GM20431 (cell line): ENCODE measurements at regions not wholly inside any gene's neighbourhood (a gene's known extent, or its start where the extent isn't known, plus 50 kb on each side); places are given as distances from the start of the nearest gene placed in this dataset.

Experiments used
- in situ Hi-C: fragments of 300-500 bp; cut with MseI, MboI; formaldehyde crosslinking; loops from one replicate; pipeline ENCODE4 v1.15.0; 2020; ENCODE audit warnings: low sequenced_read_pairs; ENCODE audit not compliant: unreplicated experiment

DNA sequence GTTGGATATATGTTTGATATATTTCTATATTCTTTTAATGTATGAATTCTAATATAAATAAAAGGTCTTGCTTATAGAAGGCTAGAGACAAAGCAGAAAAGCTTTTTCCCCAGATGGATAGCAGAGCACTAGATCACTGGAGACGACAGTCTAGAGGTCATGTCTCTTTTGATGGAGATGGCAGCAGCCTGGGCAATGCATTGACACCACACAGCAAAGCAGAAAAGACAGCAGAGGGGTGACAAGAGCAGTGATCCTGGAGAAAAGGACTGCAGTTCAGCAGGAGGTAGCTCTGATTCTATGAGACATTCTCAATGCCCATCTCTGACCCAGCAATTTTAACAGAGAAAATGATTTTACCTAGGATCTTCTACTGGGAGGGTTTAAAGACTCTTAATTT lies 210.6 kb downstream of the DTHD1 start:
- in situ Hi-C loops, result no loop called here

DNA sequence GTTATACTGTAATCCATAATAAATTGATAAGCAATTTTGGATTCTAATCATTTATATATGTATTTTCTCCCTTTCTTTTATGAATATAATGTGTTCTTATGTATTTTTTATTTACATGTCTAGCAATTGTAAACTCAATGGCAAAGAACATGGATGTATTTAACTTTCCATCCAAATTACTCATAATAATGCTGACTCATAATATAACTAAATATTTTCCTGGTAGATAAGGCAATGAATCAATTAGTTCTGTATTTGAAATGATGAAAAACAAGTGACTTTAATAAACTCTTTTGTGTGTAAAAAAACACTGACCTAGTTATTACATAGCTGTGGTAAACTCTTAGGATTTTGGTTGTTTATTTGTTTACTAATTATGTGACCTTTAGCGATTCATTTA lies 211.2 kb downstream of the DTHD1 start:
- in situ Hi-C loops, result no loop called here

DNA sequence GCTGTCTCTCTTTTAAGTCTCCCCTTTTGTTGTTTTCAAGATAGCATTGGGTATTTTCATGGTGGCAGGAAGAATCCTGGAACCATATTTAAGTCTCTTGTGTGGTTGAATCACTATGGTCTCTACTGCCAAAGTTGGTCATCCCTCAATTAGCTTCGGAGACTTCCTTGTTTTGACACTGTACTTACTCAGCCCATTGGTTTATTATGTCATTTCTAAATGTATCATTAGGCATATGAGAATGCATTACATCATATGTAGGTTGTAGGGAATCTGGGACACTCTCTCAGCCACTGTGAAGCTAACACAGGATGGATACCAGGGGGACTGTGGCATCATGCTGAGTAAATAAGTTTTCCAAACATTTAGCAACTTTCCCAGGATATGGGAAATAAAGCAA lies 211.8 kb downstream of the DTHD1 start:
- in situ Hi-C loops, result no loop called here

DNA sequence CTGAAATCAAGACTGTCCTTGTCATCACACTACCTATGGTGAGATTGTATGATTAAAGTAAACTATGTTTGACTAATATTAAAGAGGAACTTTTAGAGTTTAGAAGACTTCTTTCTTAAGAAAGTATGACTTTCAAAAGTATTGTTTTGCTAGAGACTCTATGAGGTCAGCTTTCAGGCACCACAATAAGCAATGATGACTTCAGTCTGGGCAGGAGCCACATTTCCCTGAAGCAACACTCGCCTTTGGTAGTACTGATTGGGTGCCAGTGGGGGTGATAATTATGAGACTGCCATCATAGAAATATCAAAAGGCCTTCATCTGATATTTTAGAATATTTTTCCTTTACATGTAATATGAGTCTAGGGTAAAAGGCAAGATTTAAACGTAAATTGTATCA lies 212.6 kb downstream of the DTHD1 start:
- in situ Hi-C loops, result no loop called here

DNA sequence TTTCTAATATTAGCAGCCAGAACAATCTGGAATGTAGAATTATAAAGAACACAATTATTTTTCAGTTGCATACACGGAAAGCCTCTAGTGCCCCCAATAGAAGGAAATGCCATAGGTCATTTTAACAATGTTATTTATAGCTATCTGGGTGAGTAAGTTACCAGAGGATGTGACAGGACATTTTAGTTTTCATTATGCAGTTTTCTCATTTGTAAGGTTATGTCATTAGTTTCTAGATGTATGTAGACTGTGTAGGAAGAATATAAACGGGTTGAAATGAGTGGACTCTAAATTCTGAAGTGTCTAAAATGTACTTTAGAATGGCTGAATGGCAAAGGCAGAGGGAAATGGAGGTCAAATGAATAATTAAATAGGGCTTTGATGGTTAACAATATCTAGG lies 213.3 kb downstream of the DTHD1 start:
- in situ Hi-C loops, result no loop called here

DNA sequence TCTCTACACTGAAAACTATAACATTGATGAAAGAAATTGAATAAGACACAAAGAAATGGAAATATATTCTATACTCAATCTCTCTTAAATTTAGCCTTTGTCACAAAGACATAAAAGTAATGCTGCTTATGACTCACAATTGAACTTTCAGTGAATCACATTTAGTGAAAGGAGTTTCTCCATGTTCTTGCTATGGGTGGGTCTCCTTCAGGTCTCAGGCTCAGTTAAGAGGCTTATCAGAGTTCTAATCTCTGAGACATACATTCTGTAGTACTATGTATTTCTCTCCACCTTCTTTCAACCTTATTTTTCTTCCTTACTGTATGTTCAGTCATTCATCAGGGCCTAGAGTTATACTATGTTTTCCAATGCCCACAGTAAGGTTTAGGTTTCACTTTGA lies 220.9 kb downstream of the DTHD1 start:
- in situ Hi-C loops, result no loop called here

DNA sequence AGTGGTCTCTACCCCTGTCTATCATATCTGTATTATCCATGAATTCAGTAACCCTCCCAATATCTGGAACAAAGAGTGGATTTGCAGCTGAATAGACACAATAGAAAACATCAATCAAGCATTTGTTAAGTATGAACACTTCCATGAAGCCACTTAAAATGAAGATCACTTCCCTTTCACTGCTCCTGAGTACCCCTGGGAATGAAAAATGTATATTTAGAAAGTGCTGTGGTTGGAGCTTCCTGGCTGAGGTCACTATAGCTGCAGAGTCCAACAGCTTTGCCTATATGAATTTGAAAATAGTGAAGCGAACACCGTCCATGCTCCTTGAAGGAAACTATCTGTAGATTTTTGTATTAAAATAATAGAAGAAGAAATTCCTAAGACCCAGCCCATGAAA lies 227.0 kb downstream of the DTHD1 start:
- in situ Hi-C loops, result no loop called here

DNA sequence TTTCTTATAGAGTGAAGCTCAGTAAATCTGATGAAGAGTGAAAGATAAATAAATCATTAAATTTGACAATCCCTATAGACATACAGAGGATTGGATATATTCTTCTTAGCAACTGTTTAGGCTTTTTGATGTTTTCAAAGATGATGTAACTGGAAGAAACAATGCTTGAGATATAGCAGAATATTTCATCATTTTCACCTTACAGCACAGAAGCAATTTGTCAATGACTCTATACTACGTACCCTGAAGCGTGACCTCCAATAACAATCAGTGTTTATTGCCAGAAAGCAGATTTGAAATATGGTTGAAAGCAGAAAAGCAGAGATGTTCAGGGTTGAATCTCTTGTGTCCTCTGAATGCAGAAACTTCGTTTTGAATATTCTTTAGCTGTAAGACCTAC lies 228.4 kb downstream of the DTHD1 start:
- in situ Hi-C loops, result no loop called here

DNA sequence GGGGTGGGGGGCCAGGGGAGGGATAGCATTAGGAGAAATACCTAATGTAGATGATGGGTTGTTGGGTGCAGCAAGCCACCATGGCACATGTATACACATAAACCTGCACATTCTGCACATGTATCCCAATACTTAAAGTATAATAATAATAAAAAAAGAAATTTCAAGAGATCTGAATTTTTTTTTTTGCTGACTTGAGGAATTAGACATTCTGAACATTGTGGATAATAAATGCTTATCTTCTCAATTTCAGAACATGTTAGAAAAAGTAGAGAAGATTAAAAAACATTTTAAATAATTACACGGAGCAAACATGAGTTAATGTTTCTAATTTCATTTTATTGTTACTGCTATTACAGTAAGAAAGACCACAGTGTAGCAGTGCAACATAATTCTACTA lies 230.4 kb downstream of the DTHD1 start:
- in situ Hi-C loops, result no loop called here

DNA sequence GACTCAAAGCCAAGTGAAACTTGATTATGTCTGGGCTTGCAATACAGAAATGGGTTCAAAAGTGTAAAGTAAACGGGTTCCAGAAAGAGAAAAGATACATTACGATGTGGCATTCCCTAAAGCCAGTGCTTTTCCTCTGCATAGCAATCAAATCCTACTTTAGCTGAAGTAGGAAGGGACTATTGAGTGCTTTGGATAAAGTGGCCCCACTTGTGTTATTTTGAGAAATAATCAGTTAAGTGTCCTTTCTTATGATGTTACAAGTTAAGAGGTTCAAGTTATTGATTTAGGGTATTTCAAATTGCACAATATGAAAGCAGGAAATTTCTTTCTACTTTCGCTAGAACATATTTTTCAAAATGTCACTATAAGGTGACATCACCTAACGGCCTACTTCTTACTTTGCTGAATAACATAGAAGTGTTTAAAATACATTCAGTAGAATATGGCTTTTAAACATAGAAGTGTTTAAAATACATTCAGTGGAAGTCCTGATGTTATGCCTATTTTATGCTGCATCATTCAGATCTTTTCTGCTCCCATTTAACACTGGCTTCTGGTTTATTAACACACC lies 235.2 kb downstream of the DTHD1 start:
- in situ Hi-C loops, result no loop called here

DNA sequence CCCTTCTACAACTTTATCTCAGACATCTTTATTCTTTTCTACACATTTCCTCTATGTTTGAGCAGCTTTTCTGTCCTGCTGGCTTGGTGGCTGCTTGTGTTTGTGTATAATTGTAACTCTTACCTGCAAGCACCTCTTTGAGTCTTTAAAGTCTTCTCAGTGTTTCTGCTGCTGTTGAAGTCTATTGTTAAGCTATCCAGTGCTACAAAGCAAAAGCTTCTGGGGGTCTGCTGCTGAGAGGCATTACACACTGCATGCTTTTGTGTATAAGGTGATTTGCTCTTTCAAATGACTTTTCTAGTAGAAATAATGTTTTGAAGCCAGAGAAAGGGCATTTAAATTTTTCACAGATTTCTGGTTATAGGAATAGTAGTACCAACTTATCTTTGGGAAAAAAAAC lies 241.8 kb downstream of the DTHD1 start:
- in situ Hi-C loops, result no loop called here

DNA sequence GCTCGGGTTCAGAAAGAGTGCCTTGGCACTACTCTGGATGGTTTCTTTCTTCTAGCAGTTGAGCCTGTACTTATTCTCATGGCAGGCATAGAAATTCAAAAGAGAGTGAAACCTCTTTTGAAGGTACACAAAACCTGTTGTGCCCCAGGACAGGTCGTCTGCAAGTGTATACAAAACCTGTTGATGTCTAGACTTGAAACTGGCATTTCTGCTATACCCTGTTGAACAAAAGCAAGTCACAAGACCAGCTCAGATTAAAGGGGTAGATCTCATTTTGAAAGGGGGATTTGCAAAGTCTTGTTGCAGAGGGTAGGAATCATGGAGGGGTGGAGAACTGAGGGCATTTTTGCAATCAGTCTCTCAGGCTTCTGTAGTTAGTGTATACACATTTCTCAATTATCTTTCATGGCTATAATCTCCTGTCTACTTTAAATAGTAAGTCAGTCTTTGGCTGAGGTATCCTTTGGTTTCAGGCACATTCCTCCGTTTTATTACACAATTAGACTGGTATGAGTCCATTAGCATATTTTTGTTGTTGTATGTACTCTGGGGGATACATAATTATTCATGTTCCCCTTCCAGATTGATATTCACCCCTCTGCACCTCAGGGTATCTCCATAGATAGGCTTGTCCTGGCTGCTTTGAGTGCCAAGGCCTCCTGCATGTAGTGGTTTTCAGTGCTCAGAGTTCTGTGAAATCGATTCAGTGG lies 251.4 kb downstream of the DTHD1 start:
- in situ Hi-C loops, result no loop called here

DNA sequence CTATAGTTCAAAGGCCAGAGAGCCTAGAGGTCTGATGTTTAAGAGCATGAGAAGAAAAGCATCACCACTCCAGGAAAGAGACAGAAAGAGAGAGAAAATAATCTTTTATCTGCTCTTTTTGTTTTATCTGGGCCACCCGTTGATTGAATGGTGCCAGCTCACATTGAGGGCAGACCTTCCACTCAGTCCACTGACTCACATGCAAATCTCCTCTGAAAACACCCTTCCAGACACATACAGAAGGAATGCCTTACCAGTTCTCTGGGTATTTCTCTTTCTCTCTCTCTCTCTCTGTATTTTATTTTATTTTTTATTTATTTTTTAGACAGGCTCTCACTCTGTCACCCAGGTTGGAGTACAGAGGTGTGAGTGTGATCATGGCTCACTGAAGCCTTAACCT lies 252.5 kb downstream of the DTHD1 start:
- in situ Hi-C loops, result no loop called here

DNA sequence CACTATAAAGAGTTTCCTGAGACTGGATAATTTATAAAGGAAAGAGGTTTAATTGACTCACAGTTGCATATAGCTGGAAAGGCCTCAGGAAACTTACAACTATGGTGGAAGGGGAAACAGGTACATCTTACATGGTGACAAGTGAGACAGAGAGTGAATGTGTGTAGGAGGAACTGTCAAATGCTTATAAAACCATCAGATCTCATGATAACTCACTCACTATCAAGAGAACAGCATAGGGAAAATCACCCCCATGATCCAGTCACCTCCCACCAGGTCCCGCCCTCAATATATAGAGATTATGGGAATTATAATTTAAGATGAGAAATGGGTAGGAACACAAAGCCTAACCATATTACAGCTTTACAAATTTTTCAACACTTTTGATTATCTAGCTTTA lies 266.0 kb downstream of the DTHD1 start:
- in situ Hi-C loops, result no loop called here

DNA sequence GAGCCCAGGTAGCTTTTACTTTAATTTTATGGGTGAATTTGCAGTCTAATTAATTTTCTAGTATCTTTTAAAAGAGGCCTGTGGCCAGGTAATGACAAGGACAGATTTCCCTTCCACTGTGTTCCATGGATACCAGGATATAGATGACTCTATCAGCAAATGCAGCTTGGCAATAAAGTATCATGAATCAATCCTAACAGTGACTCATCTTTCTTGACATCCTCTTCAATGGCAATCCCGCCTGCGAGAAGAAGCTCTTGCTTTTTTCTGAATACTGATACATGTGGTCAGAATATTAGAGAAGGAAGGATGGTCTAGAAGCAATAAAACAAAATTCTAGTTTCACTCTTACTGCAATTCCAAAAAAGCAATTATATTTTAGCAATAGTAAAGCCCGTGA lies 267.8 kb downstream of the DTHD1 start:
- in situ Hi-C loops, result no loop called here

DNA sequence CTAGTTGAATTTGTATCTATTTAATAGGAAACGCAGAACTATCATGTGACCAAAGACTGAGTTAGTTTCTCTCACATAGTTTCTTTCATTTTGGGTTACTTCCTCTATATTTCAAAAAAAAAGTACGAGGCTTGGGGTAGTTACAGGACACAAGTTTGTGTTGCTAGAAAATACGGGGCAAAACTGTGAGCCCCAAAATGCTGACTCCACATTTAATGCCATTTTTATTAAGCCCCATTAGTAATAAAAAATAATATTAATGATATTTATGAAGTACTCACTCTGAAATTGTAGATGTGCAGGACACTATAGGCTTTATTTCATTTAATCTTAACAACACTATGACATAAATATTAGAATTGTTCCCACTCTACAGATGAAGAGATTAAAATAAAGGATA lies 268.6 kb downstream of the DTHD1 start:
- in situ Hi-C loops, result no loop called here

DNA sequence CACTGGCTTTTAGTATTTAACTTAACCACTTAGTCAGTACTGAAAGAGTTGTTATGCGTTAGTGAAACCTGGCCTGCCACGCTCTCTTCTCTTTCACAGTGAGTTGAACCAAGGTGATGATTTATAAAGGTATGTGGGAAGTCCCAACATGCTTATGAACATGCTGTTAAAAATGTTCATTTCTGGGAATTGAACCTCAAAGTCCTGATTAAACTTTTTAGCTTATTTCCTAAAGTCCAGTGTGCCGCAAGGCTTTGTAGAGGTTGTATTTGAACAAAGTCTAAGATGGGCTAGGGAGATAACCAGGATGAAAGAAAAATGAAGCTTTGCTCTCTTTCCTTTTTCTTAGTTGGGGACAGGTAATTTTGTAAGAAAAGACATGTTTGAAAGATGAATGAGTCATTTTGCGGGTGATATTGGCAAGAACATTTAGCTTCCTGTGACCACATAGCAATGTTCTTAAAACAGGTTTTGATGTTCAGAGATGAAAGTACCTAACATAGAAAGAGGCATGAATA lies 270.3 kb downstream of the DTHD1 start:
- in situ Hi-C loops, result no loop called here

DNA sequence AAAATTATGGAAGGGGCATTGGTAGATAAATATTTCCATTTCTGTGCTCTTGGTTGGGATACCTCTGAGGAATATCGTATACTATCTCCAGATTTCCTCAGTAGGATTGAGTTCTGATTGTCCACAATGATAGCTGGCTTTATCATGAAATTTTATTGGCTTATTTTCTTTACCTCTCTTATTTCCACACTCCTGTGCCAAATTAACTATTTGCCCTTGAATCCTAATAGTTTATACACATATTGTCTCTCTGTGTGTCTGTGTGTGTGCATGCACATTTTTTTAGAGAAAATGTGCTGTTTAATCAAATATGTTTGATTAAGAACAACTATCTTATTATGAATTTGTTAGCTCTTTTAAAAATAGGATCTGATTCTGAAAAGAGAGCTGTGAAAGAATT lies 271.6 kb downstream of the DTHD1 start:
- in situ Hi-C loops, result no loop called here

DNA sequence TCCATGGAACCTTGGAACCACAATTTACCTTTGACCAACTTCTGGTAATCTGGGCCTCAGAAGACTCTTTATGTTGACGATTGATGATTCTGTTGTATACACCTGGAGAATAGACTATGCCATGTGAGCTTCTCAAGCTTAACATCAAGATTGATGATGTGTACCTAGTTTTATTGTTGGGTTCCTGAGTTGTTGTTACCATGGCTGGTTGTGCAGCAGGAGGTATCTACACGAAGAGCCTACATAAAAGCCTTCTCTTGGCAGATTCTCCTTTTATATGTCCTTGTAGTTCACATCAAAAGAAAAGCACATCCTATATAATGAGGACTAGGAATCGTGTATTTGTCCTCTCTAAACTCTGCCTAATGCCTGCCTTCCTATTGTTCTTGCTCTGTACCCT lies 272.0 kb downstream of the DTHD1 start:
- in situ Hi-C loops, result no loop called here

DNA sequence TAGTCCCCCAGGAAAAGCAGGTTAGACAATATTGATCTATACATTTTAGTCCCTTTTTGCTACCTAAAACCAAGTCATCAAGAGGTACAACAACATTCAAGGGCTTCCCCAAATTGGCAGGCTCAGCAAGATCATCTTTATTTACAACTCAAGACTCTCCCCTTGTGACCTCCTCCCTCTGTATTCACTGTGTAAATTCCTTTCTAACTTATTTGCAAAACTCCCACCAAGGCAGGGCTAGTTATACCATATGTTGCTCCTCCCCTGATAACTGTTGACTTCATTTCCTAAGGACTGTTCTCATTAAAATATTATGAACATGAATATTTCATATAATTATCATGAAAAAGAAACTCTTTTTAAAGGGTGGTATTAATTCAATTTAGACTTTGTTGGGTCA lies 275.6 kb downstream of the DTHD1 start:
- in situ Hi-C loops, result no loop called here

DNA sequence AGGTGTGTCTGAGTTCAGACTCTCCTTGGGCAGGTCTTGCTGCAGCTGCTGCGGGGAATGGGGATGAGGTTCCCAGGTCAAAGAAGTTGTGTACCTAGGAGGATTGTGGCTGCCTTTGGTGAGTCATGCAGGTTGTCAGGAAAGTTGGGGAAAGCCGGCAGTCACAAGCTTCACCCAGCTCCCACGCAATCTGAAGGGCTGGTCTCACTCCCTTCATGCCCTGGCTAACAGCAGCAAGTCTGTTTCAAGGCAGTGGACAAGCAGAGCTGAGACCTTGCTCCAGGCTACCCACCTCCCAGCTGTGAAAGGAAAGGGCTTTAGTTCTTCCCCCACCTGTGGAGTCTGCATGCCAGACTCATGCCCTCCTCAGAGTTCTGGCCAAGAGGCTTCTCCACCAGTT lies 287.2 kb downstream of the DTHD1 start:
- in situ Hi-C loops, result no loop called here

DNA sequence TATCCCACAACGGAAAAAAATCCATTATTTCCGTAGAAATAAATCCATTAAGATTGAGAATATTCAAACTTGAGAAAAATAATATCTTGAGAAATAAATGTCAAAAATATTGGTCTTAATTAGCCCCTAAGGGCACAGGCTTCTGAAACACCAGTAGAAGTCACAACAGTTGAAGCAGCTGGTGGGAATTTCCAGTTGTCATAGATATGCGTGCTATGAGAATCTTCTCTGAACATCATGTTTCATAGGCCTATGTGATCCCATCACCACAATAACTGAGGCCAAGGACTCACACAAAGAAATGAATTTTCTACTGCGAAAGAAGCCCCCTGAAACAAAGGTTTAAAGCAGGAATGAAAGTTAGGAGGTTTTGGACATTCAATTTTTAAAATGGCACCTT lies 292.0 kb downstream of the DTHD1 start:
- in situ Hi-C loops, result no loop called here
